Activated CD8-positive, alpha-beta memory T cell treated with anti-CD3 and anti-CD28 coated beads for 24 hours (primary cell): ENCODE measurements at regions not wholly inside any gene's neighbourhood (a gene's known extent, or its start where the extent isn't known, plus 50 kb on each side); places are given as distances from the start of the nearest gene placed in this dataset.
"Not testable (repeated sequence)": the region's sequence is repeated elsewhere in the genome, so short reads cannot be mapped to it uniquely, and the experiment has no call there.

Experiments used
- DNase-seq: peaks from one replicate; pipeline ENCODE4 v3.0.0-alpha.2; 2020

GRCh38 chr16:21361612-21362227 lies 83.6 kb upstream of the CRYM start:
- DNase-seq = not testable (repeated sequence)

GRCh38 chr16:21361045-21361444 lies 83.0 kb upstream of the CRYM start:
- not testable (repeated sequence) for DNase-seq

DNA sequence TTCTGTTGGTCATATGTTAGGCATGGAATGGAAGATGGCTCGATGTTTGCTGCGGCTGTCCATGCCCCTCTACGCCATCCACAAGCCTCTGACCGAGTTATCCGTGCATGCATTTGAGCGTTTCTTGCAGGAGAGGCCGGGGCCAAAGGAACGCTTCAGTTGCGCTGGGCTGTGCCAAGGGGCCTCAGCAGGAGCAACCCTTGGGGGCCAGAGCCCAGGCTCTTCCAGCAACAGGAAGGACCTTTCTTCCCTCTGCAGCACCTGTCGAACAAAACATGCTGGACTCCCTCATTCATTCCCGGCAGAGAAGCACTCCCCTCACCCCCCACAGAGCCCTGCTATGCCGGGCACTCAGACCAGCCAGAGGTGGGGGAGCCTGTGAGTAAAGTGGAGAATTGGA lies 81.4 kb upstream of the CRYM start:
- DNase-seq = not testable (repeated sequence)

DNA sequence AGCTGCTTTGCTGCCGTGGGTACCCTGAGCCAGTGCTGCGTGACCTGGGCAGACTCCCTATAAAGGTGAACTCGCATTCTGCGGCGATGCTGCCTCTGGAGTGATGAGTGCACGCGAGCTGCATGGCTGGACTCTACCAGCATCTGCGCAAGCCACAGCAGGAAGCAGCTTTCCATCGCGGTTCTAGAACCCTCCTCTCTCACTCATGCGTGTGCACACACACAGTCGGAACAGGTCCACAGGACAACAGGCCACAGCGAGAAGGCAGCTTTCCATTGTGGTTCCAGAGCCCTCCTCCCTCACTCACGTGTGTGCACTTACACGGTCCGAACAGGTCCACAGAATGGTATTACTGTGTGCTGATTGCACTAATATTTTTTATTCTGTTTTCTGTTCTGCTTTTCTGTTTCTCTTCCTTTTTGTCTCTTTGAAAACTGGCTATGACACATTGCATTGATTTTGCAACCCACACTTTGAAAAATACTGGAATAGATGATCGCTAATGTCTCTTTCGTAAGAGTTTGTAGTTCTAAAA lies 80.2 kb upstream of the CRYM start:
- not testable (repeated sequence) for DNase-seq

DNA sequence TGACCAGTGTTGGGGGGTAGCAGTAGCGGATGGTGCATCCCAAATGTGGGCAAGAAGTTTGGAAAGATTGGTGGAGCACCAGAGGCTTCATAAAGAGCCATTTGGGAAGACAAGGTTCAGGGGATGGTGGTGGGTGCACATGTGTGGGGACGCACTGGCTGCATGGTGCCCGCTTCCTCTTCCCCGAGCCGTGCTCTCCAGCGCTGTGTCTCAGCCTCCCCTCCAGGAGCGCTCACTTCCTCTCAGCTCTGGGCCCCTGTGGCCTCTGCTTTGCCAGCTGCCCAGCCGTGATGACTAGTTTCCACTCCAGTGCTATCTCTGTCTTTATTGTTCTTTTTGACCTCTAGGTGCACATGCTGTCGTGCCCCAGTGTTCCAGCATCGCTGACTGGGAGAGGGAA lies 78.2 kb upstream of the CRYM start:
- not testable (repeated sequence) for DNase-seq

DNA sequence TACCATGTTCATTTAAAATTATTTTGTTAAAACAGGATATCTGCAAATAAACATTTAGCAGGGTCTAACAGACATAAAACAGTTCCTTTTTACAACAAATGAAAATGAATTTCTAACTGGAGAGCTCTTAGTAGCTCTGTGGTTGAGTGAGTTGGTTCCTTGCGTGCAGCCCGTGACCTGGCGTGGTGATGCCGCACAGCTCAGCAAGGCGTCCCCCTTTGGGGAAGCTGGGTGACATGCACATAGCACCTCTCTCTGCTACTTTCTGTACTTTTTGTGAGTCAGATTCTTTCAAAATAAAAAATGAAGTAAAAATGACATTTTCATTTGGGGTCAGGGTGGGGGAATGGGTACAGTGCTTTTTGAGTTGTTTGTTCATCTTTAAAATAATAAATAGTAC lies 73.3 kb upstream of the CRYM start:
- not testable (repeated sequence) for DNase-seq

DNA sequence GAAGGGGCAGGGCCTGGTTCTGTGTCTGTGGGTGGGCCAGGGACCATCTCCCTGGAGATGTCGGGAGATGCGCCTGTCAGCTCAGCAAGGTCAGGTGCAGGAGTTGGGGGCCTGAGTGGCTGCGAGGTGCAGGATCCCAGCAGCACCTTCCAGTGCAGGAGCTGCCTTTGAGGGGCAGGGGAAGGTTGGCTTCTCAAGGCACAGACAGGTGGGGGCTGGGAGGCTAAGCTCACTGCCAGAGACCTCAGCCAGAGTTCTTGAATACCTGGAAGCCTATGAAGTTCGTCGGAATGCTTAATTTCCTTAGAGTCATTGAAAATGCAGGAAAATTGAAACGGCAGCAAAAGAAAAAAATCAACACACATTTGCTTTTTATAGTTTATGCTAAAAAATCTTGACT lies 72.8 kb upstream of the CRYM start:
- not testable (repeated sequence) for DNase-seq

DNA sequence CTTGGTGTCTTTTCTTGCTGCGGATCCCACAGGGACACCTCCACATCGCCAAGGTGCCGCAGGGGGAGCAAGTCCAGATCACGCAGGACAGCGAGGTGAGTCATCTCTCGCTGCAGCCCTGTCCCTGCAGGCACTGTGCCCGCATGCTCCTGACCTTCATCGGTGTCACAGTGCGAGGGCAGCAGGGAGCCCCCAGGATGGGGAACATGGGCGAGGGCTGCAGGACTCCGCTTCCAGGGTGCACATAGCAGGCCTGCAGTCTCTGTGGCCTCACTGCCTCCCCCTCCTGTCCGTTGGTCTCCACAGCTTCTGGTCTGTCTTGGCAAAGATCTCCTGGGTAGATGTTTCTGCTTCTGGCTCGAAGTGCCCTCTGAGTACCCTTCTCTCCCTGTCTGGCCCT lies 71.2 kb upstream of the CRYM start:
- not testable (repeated sequence) for DNase-seq

DNA sequence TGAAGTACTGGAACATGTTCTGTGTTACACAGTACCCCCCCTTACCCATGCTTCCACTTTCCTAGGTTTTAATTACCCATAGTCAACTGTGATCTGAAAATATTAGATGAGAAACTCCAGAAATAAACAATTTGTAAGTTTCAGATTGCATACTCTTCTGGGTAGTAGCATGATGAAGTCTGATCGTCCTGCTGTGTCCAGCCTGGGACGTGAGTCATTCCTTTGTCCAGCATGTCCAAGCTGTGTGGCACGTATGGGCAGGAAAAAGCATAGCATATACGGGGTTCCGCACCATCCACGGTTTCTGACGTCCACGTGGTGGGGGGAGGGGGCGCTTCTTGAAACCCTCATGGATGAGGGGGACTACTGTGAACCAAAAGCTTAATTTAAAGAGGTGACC lies 70.7 kb upstream of the CRYM start:
- DNase-seq = not testable (repeated sequence)

- not testable (repeated sequence) for DNase-seq
Observed at GRCh38 chr16:21347538-21347937, 69.4 kb upstream of the CRYM start.

GRCh38 chr16:21346756-21347491 lies 68.8 kb upstream of the CRYM start:
- not testable (repeated sequence) for DNase-seq

DNA sequence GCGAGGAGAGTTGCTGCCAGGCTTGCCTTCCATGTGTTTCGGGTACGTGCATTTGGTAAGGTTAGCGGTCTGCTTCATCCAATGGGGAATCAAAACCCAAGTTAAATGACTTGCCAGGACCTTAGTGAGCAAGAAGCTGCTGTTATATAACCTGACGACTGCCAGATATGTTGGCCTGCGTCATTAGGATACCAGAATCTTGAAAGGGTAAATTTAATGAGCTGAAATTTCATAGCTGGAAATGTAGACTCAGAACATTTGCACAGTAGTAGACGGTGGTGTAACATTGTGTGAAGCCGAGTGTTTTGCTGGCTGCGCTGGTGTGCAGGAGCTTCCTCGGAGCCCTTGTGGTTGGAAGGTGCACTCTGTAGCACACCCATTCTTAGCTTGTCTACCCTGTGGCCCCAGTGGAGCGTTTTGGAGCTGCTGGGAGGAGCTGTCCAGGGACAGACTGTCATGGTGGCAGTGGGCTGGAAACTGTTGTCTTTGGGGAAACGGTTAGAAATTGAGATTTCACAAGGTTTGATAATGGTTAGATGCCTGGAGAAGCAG lies 66.3 kb upstream of the CRYM start:
- DNase-seq = not testable (repeated sequence)

DNA sequence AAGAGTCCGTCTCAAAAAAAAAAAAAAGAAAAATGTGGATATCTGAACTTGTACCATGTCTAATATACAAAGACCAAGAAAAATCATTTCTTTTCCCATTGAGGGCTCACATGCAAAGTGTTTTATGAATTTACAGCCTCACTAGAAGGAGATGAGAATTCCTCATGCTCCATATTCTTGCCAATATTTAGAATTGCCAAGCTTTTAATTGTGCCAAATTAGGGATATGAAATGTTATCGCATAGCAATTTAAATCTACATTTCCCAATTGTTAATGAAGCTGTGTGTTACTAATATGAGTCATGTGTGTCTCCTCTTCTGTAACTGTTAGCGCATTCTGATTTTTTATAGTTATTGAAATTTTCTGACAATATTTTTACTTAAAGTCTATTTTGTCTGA lies 63.0 kb upstream of the CRYM start:
- no peak for DNase-seq

- no peak for DNase-seq
Observed at GRCh38 chr16:21339941-21340340, 61.9 kb upstream of the CRYM start.

GRCh38 chr16:21339269-21339641 lies 61.2 kb upstream of the CRYM start:
- DNase-seq = no peak

DNA sequence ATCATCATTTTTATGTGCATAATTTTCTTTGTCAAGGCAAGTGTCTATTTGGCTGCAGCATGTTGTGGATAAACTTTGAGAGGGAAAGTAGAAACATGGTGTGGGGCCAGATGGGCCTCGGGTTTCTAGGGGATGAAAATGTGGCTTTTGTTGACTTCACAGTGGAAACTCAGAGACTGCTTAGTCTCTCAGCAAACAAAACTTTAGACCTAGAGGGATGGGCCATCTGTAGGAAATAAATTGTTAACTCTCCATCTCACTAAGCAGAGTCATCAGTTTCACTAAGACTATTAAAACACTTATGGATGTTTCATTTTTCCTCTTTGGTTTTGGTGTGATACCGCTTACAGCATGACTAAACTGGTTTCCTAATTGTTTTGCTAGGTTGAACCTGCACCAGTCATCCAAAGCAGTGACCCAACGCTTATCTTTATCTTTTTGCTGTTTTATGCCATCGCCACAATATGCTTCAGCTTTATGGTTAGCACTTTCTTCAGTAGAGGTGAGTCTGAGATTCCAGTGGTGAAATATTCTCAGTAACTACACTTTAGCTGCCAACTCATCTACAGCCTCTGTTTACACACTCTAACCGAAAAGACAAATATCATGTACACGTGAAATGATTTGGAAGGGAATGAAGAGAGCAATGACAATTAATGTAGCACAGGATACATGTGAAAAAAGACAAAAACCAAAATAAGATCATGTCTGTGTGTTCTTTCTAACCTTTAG lies 60.6 kb upstream of the CRYM start:
- no peak for DNase-seq

- DNase-seq = no peak
Observed at GRCh38 chr16:21336231-21336630, 58.1 kb upstream of the CRYM start.

- not testable (repeated sequence) for DNase-seq
Observed at GRCh38 chr16:21334188-21335146, 56.4 kb upstream of the CRYM start.

DNA sequence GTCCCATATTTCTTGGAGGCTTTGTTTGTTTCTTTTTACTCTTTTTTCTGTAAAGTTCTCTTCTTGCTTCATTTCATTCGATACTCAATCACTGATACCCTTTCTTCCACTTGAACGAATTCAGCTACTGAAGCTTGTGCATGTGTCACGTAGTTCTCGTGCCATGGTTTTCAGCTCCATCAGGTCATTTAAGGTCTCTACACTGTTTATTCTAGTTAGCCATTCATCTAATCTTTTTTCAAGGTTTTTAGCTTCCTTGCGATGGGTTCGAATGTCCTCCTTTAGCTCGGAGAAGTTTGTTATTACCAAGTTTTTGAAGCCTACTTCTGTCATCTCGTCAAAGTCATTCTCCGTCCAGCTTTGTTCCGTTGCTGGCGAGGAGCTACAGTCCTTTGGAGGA lies 55.6 kb upstream of the CRYM start:
- not testable (repeated sequence) for DNase-seq
